ENCODE measurements at regions not wholly inside any gene's neighbourhood (a gene's known extent, or its start where the extent isn't known, plus 50 kb on each side); places are given as distances from the start of the nearest gene placed in this dataset.

DNA sequence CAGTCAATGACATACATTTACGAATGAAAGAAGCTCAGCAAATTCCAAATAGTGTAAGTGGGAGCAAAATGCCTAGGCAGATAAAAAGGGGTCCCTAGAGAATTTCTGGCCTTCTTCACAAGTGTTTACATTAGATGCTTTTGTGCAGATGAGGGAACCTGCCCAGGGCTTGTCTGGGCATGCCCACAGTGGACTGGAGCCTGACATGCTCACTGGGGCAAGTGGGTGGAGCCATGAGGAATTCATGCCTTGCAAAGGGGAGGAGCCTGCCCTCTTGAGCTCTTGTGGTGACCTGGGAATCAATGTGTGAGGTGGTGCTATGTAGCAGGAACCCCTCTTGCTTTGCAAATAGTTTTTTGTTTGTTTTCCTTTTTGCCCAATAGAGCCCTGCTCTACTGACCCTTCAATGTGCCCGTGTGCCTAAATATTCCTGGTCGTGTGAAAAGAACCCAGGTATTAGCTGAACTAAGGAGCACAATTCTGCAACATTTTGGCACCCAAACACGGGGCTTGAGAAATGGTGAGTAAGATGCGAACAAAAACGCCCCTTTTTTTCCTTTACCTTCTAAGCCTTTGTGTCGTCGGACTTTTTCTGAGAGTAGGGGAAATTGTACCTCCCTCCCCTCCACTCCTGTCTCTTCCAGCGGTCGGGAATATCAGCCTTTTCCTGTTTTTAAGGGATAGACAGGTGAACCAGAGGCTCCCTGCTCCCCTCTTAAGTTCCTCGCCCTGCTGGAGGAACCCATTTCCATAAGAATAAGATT lies 433.8 kb upstream of the CDH9 start:
- TF ChIP-seq GATA2 (IDR thresholded peaks at IDR 0.05; ENCODE audit: low read depth, low read length): no peak
- no peak for TF ChIP-seq GATA3 (IDR thresholded peaks at IDR 0.05; ENCODE audit: low read depth, low read length)
